Colonic mucosa (tissue), 4 donors: ENCODE measurements at regions not wholly inside any gene's neighbourhood (a gene's known extent, or its start where the extent isn't known, plus 50 kb on each side); places are given as distances from the start of the nearest gene placed in this dataset.

ENCODE experiments used
- DNase-seq: peaks from one replicate; pipeline ENCODE4 v3.0.0-alpha.2; 2020
- H3K27ac ChIP-seq: fragments of 200-600 bp; one replicate; pipeline ENCODE4 v1.8.0; 2021
- H3K27me3 ChIP-seq: fragments of 200-600 bp; one replicate; pipeline ENCODE4 v1.8.0; 2021
- H3K36me3 ChIP-seq: fragments of 200-600 bp; one replicate; pipeline ENCODE4 v1.8.0; 2021
- H3K4me1 ChIP-seq: fragments of 200-600 bp; one replicate; pipeline ENCODE4 v1.8.0; 2021; ENCODE audit warnings: mild to moderate bottlenecking
- H3K4me3 ChIP-seq: fragments of 200-600 bp; one replicate; pipeline ENCODE4 v1.8.0; 2021
- H3K9ac ChIP-seq, 2 donors: one replicate each; pipeline ENCODE4 v1.7.0; 2013; ENCODE audit warnings: control low read depth in 2 of 2, low read depth in 2 of 2, low read length in 2 of 2
- H3K9me3 ChIP-seq: fragments of 200-600 bp; one replicate; pipeline ENCODE4 v1.8.0; 2021
- CTCF ChIP-seq: fragments of 200-600 bp; IDR thresholded peaks from one replicate; pipeline ENCODE4 v1.8.0; 2022; ENCODE audit warnings: antibody characterized with exemption, mild to moderate bottlenecking
- intact Hi-C: fragments of 100-400 bp; cut with DNase I; formaldehyde crosslinking; loops from one replicate; pipeline ENCODE4 v1.14.1; 2022
- donor health status: healthy.
- donor health status: DM: no; HTN: no; CAD: no.
- donor health status: DM: no; HTN: no; CAD: no.

DNA sequence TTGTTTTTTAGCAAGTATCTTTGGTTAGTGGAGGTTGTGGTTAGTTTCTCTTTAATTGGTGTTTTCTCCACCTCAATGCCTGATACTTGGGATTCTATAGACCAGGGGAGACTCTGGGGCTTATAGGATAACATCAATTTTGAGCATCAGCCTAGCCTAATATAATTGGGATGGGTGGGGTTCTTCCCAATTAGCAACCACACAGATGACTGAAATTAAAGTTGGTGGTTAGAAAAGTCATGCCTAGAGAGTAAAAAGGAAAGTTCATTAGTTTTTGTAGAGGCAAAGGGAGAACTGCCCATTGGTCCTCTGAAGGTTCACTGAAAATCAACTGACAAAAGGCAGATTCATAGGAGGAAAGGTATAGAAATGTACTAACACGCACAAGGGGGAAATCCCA lies 843.3 kb downstream of the TSN start:
- intact Hi-C loops, result no loop called here
- H3K27me3 ChIP-seq, result no peaks in the 10 kb centered on the region

DNA sequence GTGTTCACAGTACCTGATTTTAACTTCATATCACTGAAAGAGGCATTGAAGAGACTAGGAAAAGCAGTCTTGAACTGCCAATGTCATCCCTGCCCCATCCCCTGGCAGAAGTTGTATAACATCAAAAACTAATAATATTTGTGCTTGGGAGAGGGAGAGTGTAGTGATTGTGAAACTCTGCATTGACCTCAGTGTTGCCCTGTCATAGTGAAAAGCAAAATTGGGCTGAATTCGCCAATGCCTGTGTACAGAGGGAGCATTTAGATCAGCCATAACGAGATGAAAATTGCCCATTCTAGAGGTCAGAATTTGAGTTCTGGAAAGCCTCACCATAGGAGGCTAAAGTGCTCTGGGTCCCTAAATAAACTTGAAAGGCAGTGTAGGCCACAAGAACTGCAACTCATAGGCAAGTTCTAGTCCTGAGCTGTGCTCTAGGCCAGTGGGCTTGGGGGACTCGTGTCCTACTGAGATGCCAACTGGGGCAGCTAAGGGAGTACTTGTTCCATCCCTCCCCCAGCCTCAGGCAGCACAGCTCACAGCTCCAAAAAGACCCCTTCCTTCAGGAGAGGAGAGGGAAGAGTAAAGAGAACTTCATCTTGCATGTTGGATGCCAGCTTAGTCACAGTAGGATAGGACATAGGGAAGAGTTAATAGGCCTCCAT lies 855.6 kb downstream of the TSN start:
- Histone ChIP-seq H3K27me3 (no peaks in the 10 kb centered on the region), H3K9ac (no peak overlapping the region), H3K36me3 (no peaks in the 10 kb centered on the region), H3K9me3 (no peaks in the 10 kb centered on the region), H3K4me1 (no peaks in the 10 kb centered on the region), H3K27ac (no peak overlapping the region), H3K4me3 (no peak overlapping the region)
- no peak for TF ChIP-seq CTCF
- intact Hi-C loops, result no loop called here
- DNase-seq, result no peak

More for the DNA sequence above, 843.3 kb downstream of the TSN start:
- no peaks in the 10 kb centered on the region for H3K36me3 ChIP-seq
- no peak for DNase-seq
- H3K4me1 ChIP-seq, result no peaks in the 10 kb centered on the region
- no peak overlapping the region for H3K4me3 ChIP-seq
- no peak for TF ChIP-seq CTCF
- no peak overlapping the region for H3K27ac ChIP-seq
- H3K9me3 ChIP-seq, result no peaks in the 10 kb centered on the region
- H3K9ac ChIP-seq, result no peak overlapping the region

GRCh38 chr2:122622934-122623333 lies 867.5 kb downstream of the TSN start:
- Histone ChIP-seq H3K36me3 (no peaks in the 10 kb centered on the region), H3K4me1 (no peaks in the 10 kb centered on the region), H3K9ac (no peak overlapping the region), H3K27me3 (no peaks in the 10 kb centered on the region), H3K27ac (no peak overlapping the region), H3K4me3 (no peak overlapping the region), H3K9me3 (no peaks in the 10 kb centered on the region)
- intact Hi-C loops, result no loop called here
- DNase-seq, result no peak
- TF ChIP-seq CTCF, result no peak

GRCh38 chr2:122627388-122627787 lies 871.9 kb downstream of the TSN start:
- H3K9ac ChIP-seq, result no peak overlapping the region
- no peaks in the 10 kb centered on the region for H3K9me3 ChIP-seq
- no peaks in the 10 kb centered on the region for H3K27me3 ChIP-seq
- H3K27ac ChIP-seq, result no peak overlapping the region
- intact Hi-C loops, result no loop called here
- TF ChIP-seq CTCF, result no peak
- no peak for DNase-seq
- no peaks in the 10 kb centered on the region for H3K36me3 ChIP-seq
- no peaks in the 10 kb centered on the region for H3K4me1 ChIP-seq
- H3K4me3 ChIP-seq, result no peak overlapping the region

DNA sequence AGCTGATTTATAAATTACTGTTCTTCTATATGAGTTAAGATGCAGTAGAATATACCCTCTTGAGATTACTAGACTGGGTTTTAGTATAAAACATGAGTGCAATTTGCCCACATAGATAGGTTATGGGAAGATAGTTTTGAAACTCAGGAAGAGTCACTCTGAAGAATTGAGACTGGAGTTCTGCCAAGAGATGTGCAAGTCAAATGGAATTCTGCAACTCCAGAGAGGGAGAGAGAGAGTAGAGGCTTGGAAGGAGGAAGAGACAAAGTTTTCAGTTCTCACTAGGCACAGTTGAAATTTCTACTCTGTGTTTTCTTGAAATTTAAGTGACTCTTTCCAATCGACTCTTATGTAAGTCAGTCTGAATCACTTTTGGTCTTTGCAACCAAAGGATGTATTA lies 878.8 kb downstream of the TSN start:
- Histone ChIP-seq H3K9me3 (no peaks in the 10 kb centered on the region), H3K36me3 (no peaks in the 10 kb centered on the region), H3K27ac (no peak overlapping the region), H3K9ac (no peak overlapping the region), H3K27me3 (no peaks in the 10 kb centered on the region), H3K4me3 (no peak overlapping the region), H3K4me1 (no peaks in the 10 kb centered on the region)
- TF ChIP-seq CTCF, result no peak
- no peak for DNase-seq
- intact Hi-C loops, result no loop called here
